B cell (primary cell): ENCODE measurements at regions not wholly inside any gene's neighbourhood (a gene's known extent, or its start where the extent isn't known, plus 50 kb on each side); places are given as distances from the start of the nearest gene placed in this dataset.

Experiments used
- ATAC-seq: fragments of 200-7000 bp; cut with Tn5 transposase; one replicate; pipeline ENCODE4 v1.10.0; 2021; ENCODE audit warnings: low read depth, mild to moderate bottlenecking, moderate number of reproducible peaks, moderate library complexity
- CTCF ChIA-PET: fragments of 350-600 bp; sonication (Branson Sonifier 250); formaldehyde crosslinking; loops from one replicate; lab custom pipeline; 2021; ENCODE audit warnings: antibody characterized with exemption, inconsistent platforms; lab: Charles Lee
- POLR2A ChIA-PET: fragments of 350-600 bp; sonication (Branson Sonifier 250); formaldehyde crosslinking; loops from one replicate; lab custom pipeline; 2021; ENCODE audit warnings: antibody characterized with exemption; lab: Charles Lee
- DNase-seq: peaks from one replicate; pipeline ENCODE4 v3.0.0; 2013
- H2AFZ ChIP-seq: 2 replicates; pipeline ENCODE4 v1.6.1; 2012; ENCODE audit warnings: mild to moderate bottlenecking, low read depth, low read length; ENCODE audit not compliant: insufficient read depth, poor library complexity, severe bottlenecking
- H3K27ac ChIP-seq, 2 donors: 1 replicate in 1 of 2; 2 replicates in 1 of 2; pipeline ENCODE4 v1.5.1; 2012 to 2013; ENCODE audit warnings: low read length in 2 of 2, mild to moderate bottlenecking in 2 of 2, moderate library complexity in 1 of 2
- H3K27me3 ChIP-seq, 4 experiments: fragments of 200-600 bp in 1 of 4; sonication (generic) in 1 of 4; replicated peaks in 1 of 4; 1 replicate in 2 of 4; 2 replicates in 2 of 4; pipeline versions ENCODE4 v1.6.1 to v1.7.0; 2013 to 2016; ENCODE audit warnings: low read length in 3 of 4, mild to moderate bottlenecking in 2 of 4, mixed read lengths in 1 of 4, moderate library complexity in 1 of 4; ENCODE audit not compliant: insufficient read depth in 4 of 4, control insufficient read depth in 3 of 4; ENCODE audit errors: control extremely low read depth in 1 of 4
- H3K36me3 ChIP-seq, 2 experiments: replicated peaks in 1 of 2; 1 replicate in 1 of 2; 2 replicates in 1 of 2; pipeline versions ENCODE4 v1.6.1 to v1.7.1; 2013; ENCODE audit warnings: low read length in 1 of 2; ENCODE audit not compliant: insufficient read depth in 2 of 2, control insufficient read depth in 1 of 2; ENCODE audit errors: control extremely low read depth in 1 of 2, extremely low read depth in 1 of 2
- H3K4me1 ChIP-seq, 2 donors: fragments of 200-600 bp in 1 of 2; sonication (generic) in 1 of 2; 1 replicate in 1 of 2; 2 replicates in 1 of 2; pipeline versions ENCODE4 v1.5.1 to v1.6.1; 2013 to 2017; ENCODE audit warnings: low read length in 2 of 2; ENCODE audit not compliant: control insufficient read depth in 2 of 2, insufficient read depth in 2 of 2
- H3K4me2 ChIP-seq: replicated peaks from 2 replicates; pipeline ENCODE3; 2012; ENCODE audit warnings: mild to moderate bottlenecking, low read depth, low read length; ENCODE audit not compliant: poor library complexity, severe bottlenecking
- H3K4me3 ChIP-seq, 5 experiments: fragments of 200-600 bp in 1 of 5; sonication (generic) in 1 of 5; 1 replicate in 3 of 5; 2 replicates in 2 of 5; pipeline versions ENCODE4 v1.5.1 to v1.7.0; 2011 to 2016; ENCODE audit warnings: low read length in 4 of 5, mild to moderate bottlenecking in 4 of 5, low read depth in 2 of 5, control low read depth in 1 of 5, moderate library complexity in 1 of 5; ENCODE audit not compliant: insufficient read depth in 1 of 5; ENCODE audit errors: control extremely low read depth in 1 of 5, extremely low read depth in 1 of 5
- H3K79me2 ChIP-seq: fragments of 200-600 bp; sonication (generic); one replicate; pipeline ENCODE4 v1.6.0; 2016; ENCODE audit warnings: low read length; ENCODE audit not compliant: control insufficient read depth, insufficient read depth
- H3K9ac ChIP-seq: fragments of 200-600 bp; sonication (generic); 2 replicates; pipeline ENCODE4 v1.6.1; 2017; ENCODE audit warnings: mild to moderate bottlenecking, low read length, moderate library complexity
- H3K9me3 ChIP-seq, 3 donors: one replicate each; pipeline versions ENCODE4 v1.6.1 to v1.7.1; 2013; ENCODE audit warnings: low read length in 2 of 3; ENCODE audit not compliant: control insufficient read depth in 2 of 3, insufficient read depth in 1 of 3; ENCODE audit errors: control extremely low read depth in 1 of 3
- H4K20me1 ChIP-seq: 2 replicates; pipeline ENCODE4 v1.6.0; 2012; ENCODE audit warnings: mild to moderate bottlenecking, low read length; ENCODE audit not compliant: insufficient read depth, control insufficient read depth, poor library complexity, severe bottlenecking
- H3K27ac Mint-ChIP-seq: one replicate; pipeline ENCODE4 v1.8.0; 2021; ENCODE audit warnings: mixed read lengths
- H3K27me3 Mint-ChIP-seq: one replicate; pipeline ENCODE4 v1.8.0; 2021; ENCODE audit warnings: mixed read lengths
- H3K4me1 Mint-ChIP-seq: one replicate; pipeline ENCODE4 v1.8.0; 2021; ENCODE audit warnings: mixed read lengths
- H3K4me3 Mint-ChIP-seq: one replicate; pipeline ENCODE4 v1.8.0; 2021; ENCODE audit warnings: mixed read lengths
- H3K9me3 Mint-ChIP-seq: one replicate; pipeline ENCODE4 v1.8.0; 2022; ENCODE audit warnings: mixed read lengths; ENCODE audit not compliant: insufficient read depth
- CTCF ChIP-seq: fragments of 200-600 bp; IDR thresholded peaks from one replicate; pipeline ENCODE4 v1.8.0; 2022; ENCODE audit warnings: antibody characterized with exemption, mild to moderate bottlenecking
- EZH2 ChIP-seq: IDR thresholded peaks from 2 replicates; pipeline ENCODE4 v1.6.1; 2012; ENCODE audit warnings: borderline replicate concordance, low read depth, mild to moderate bottlenecking, moderate library complexity, low read length; ENCODE audit not compliant: insufficient read depth, poor library complexity, severe bottlenecking
- WGBS: methylation state at CpG from one replicate; pipeline ENCODE4 v1.1.5; 2013; ENCODE audit warnings: missing lambda C conversion rate; ENCODE audit not compliant: insufficient coverage; 5-methylcytosine and 5-hydroxymethylcytosine counted together
- intact Hi-C: fragments of 100-400 bp; cut with micrococcal nuclease; formaldehyde crosslinking; loops from one replicate; pipeline ENCODE4 v1.10.0; 2022

DNA sequence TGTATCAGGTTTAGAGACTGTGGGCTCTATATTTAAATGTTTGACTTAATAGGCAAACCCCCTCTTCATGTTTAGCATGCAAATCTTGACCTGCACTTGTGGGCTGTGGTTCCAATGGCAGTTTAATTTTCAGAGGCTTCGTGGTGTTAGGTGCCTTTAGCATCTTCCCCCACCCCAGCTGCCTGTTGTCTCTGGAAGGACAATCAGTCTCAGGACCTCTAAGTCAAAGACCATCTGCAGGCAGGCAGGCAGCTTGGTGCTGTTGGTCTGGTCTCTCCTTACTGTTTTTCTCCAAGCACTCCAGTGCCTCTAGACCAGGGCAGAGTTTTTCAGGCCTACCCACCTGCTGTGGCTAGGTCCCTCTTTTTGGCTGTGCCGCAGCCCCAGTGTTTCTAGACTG is 990.4 kb downstream of the CDH11 start:
- H3K36me3 ChIP-seq, result no peaks in the 10 kb centered on the region
- H3K27me3 ChIP-seq, result no peaks in the 10 kb centered on the region
- no peaks in the 10 kb centered on the region for H4K20me1 ChIP-seq
- no peak overlapping the region for H3K4me2 ChIP-seq
- DNase-seq (no peak), ATAC-seq (no peak)
- Mint-ChIP-seq H3K4me1 (no peaks in the 10 kb centered on the region), H3K27me3 (no peaks in the 10 kb centered on the region), H3K27ac (no peak overlapping the region), H3K4me3 (no peak overlapping the region), H3K9me3 (peaks cover 3% of the 10 kb centered on the region)
- no peaks in the 10 kb centered on the region for H3K9me3 ChIP-seq
- H3K79me2 ChIP-seq, result no peaks in the 10 kb centered on the region
- intact Hi-C loops, result no loop called here
- no peak overlapping the region for H3K4me3 ChIP-seq
- H3K27ac ChIP-seq, result no peak overlapping the region
- TF ChIP-seq EZH2, result no peak
- no peak for TF ChIP-seq CTCF
- 81% methylated on average over 2 of the region's 2 CpGs for WGBS
- H3K9ac ChIP-seq, result no peak overlapping the region
- no peak overlapping the region for H2AFZ ChIP-seq
- POLR2A ChIA-PET, result no interaction called here
- CTCF ChIA-PET, result no interaction called here
- no peaks in the 10 kb centered on the region for H3K4me1 ChIP-seq

- H3K4me1 ChIP-seq, result no peaks in the 10 kb centered on the region
- H2AFZ ChIP-seq, result no peak overlapping the region
- no peak overlapping the region for H3K4me2 ChIP-seq
- no peak overlapping the region for H3K27ac Mint-ChIP-seq
- H3K79me2 ChIP-seq, result no peaks in the 10 kb centered on the region
- no peak for DNase-seq
- no peaks in the 10 kb centered on the region for H3K27me3 Mint-ChIP-seq
- no peaks in the 10 kb centered on the region for H3K9me3 ChIP-seq
- no peak for ATAC-seq
- H3K9me3 Mint-ChIP-seq, result peaks cover 3% of the 10 kb centered on the region
- no peak overlapping the region for H3K27ac ChIP-seq
- TF ChIP-seq CTCF (no peak), EZH2 (no peak)
- H3K36me3 ChIP-seq, result no peaks in the 10 kb centered on the region
- ChIA-PET CTCF (no interaction called here), POLR2A (no interaction called here)
- WGBS, result no CpG with 5 or more reads among the region's 2 CpGs
- no peak overlapping the region for H3K4me3 ChIP-seq
- no peak overlapping the region for H3K9ac ChIP-seq
- H3K4me3 Mint-ChIP-seq, result no peak overlapping the region
- no peaks in the 10 kb centered on the region for H4K20me1 ChIP-seq
- H3K27me3 ChIP-seq, result no peaks in the 10 kb centered on the region
- intact Hi-C loops, result no loop called here
- no peaks in the 10 kb centered on the region for H3K4me1 Mint-ChIP-seq
Observed at GRCh38 chr16:64130140-64130539, 991.7 kb downstream of the CDH11 start.
